ENCODE measurements at regions not wholly inside any gene's neighbourhood (a gene's known extent, or its start where the extent isn't known, plus 50 kb on each side); places are given as distances from the start of the nearest gene placed in this dataset.

DNA sequence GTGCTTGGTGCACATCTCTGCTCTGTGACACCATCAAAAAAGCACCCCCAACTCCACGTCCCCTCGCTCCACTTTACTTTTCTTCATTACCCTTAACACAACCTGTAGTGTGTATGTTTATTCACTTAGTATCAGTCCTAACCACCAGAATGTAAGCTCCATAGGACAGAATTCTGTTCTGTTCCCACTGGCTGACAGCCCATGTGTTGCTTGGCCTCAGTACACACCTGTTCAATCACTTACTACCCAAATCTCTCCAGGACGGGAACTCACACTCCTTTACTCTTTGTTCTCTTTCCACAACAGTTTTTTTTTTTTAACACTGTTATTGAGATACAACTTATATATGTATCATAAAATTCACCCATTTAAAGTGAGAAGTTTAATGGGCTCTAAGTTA lies 119.6 kb downstream of the MAF start:
- Mint-ChIP-seq H3K4me3 (no peak overlapping the region), H3K27ac (no peak overlapping the region), H3K9me3 (no peaks in the 10 kb centered on the region), H3K27me3 (ENCODE audit: low read depth) (no peaks in the 10 kb centered on the region), H3K36me3 (ENCODE audit: low read depth) (no peaks in the 10 kb centered on the region), H3K4me1 (ENCODE audit: low read depth) (no peaks in the 10 kb centered on the region)

DNA sequence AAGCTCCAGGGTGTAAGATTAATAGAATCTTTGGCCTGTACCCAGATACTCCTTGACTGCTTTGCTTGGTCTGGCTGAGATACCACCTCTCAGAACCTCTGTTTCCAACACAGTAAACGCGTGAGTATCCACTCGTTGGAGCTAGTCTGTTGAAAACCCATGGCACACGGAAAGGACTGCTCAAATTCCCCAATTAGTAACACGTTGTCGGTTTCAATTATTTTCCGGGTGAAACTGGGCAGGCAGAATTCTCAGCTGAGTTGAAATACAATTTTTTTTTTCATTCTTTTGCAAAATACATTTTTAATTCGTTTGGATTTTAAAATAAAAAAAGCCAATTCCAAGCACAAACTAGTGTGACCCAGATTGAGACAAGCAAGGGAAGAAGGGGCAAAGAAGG lies 120.5 kb downstream of the MAF start:
- H3K4me1 Mint-ChIP-seq (ENCODE audit: low read depth), result no peaks in the 10 kb centered on the region
- no peaks in the 10 kb centered on the region for H3K36me3 Mint-ChIP-seq (ENCODE audit: low read depth)
- no peak overlapping the region for H3K27ac Mint-ChIP-seq
- H3K9me3 Mint-ChIP-seq, result no peaks in the 10 kb centered on the region
- H3K27me3 Mint-ChIP-seq (ENCODE audit: low read depth), result no peaks in the 10 kb centered on the region
- no peak overlapping the region for H3K4me3 Mint-ChIP-seq

DNA sequence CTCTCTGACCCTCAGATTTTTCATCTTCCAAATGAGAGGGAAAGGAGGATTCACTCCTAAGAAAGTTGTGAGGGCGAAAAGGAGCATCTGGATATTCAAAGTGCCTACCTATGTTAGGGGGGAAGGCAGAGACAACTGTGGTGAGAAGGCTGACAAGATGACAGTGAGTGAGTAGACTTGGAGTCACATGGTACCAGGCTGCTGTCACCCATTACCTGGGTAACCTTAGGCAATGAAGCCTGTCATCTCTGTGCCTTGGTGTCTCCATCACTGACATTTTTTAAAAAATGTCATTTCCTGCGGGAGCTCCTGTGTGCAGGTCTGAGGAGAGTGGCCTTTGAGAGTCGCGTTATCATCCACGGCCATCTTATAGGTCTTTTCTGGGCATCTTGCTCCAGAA lies 124.0 kb downstream of the MAF start:
- no peaks in the 10 kb centered on the region for H3K36me3 Mint-ChIP-seq (ENCODE audit: low read depth)
- H3K4me3 Mint-ChIP-seq, result no peak overlapping the region
- no peaks in the 10 kb centered on the region for H3K9me3 Mint-ChIP-seq
- no peak overlapping the region for H3K27ac Mint-ChIP-seq
- H3K27me3 Mint-ChIP-seq (ENCODE audit: low read depth), result peaks cover 3% of the 10 kb centered on the region
- H3K4me1 Mint-ChIP-seq (ENCODE audit: low read depth), result no peaks in the 10 kb centered on the region

DNA sequence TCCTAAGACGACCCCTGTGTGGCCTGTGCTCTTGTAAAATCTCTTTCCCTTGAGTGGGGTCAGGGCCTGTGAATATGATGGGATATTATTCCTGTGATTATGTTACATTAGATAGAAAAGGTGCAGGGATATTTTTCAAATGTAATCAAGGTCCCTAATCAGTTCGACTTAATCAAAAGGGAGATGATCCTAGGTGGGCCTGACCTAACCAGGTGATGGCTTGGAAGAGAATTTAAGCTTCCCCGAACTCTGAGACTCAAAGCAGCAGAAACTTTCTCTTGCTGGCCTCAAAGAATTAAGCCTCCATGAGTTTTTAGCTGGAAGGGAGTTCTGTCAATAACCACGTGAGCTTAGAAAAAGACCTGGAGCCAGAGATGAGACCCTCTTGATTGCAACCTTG lies 124.7 kb downstream of the MAF start:
- Mint-ChIP-seq H3K36me3 (ENCODE audit: low read depth) (no peaks in the 10 kb centered on the region), H3K4me1 (ENCODE audit: low read depth) (no peaks in the 10 kb centered on the region), H3K4me3 (no peak overlapping the region), H3K27me3 (ENCODE audit: low read depth) (peaks cover 3% of the 10 kb centered on the region), H3K9me3 (no peaks in the 10 kb centered on the region), H3K27ac (no peak overlapping the region)

DNA sequence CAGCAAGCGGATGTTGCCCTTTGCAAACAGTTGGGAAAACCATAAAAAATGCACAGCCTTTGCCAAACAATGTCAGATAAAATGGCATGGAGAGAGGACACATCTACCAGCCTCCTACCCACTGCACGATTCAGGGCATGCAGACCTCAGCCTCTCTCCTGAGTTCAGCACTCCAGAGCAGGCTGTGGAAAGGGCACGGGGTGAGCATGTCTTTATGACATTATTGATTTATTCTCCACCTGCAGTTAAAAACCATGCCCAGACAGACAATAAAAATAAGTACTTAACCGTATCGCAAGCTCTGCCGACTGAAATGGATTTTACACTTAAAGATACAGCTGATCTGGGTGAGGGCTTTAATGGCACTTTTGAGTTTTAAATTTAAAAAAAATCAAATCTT lies 127.1 kb downstream of the MAF start:
- Mint-ChIP-seq H3K36me3 (ENCODE audit: low read depth) (no peaks in the 10 kb centered on the region), H3K9me3 (no peaks in the 10 kb centered on the region), H3K27ac (no peak overlapping the region), H3K27me3 (ENCODE audit: low read depth) (peaks cover 3% of the 10 kb centered on the region), H3K4me1 (ENCODE audit: low read depth) (no peaks in the 10 kb centered on the region), H3K4me3 (no peak overlapping the region)

DNA sequence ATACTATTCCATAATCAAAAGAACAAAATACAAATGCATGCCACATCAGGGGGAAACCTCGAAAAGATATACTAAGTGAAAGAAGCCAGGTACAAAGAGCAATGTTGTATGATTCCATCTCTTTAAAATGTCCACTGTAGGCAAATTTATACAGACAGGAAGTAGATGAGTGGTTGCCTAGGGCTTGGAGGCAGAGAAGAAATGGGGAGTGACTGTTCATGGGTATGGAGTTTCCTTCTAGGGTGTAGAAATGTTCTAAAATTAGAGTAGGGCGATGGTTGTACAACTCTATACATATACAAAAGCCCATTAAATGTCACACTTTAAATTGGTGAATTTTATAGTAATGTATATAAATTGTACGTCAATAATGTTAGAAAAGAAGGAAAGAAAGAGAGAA lies 128.1 kb downstream of the MAF start:
- Mint-ChIP-seq H3K4me1 (ENCODE audit: low read depth) (no peaks in the 10 kb centered on the region), H3K27me3 (ENCODE audit: low read depth) (peaks cover 3% of the 10 kb centered on the region), H3K4me3 (no peak overlapping the region), H3K9me3 (no peaks in the 10 kb centered on the region), H3K27ac (no peak overlapping the region), H3K36me3 (ENCODE audit: low read depth) (no peaks in the 10 kb centered on the region)

DNA sequence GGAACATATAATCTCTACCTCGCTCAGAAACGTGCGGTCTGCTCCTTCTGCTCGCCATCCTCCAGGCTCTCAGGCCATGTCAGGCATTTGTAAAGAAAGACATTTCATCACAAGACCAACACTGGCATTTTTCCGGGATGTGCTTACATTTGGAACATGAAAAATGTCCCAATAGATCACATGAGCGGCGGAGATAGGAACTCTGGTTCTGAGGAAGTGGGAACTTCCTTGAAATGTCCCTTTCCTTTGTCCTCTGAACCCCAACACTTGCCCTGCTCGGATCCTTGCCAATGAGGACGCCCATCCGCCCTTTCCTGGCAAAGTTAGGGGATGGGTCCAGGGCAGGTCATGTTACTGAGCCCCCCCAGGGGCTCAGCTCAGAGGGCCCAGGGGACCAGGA lies 130.5 kb downstream of the MAF start:
- Mint-ChIP-seq H3K27me3 (ENCODE audit: low read depth) (peaks cover 11% of the 10 kb centered on the region), H3K9me3 (no peaks in the 10 kb centered on the region), H3K4me3 (no peak overlapping the region), H3K27ac (no peak overlapping the region), H3K36me3 (ENCODE audit: low read depth) (no peaks in the 10 kb centered on the region), H3K4me1 (ENCODE audit: low read depth) (no peaks in the 10 kb centered on the region)

DNA sequence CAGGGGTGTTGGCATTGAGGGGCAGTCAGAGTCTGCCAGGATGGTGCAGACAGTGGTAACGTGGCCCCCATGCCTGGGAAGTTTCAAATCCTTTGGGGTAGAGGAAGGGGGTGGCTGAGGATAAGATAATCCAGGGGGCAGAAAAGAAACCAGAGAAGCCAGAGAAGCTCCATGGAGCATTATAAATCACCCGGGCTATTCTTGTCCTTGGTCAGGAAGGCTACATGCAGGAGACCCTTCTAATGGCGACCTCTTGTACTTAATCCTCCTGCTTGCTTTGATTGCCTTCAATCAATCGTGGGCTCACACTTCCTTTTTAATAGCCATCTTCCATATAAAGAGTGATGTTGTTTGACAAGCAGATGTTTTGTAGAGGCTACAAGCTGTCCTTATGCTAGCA lies 131.9 kb downstream of the MAF start:
- no peaks in the 10 kb centered on the region for H3K36me3 Mint-ChIP-seq (ENCODE audit: low read depth)
- H3K4me1 Mint-ChIP-seq (ENCODE audit: low read depth), result no peaks in the 10 kb centered on the region
- H3K27ac Mint-ChIP-seq, result no peak overlapping the region
- peaks cover 7% of the 10 kb centered on the region for H3K9me3 Mint-ChIP-seq
- H3K4me3 Mint-ChIP-seq, result no peak overlapping the region
- H3K27me3 Mint-ChIP-seq (ENCODE audit: low read depth), result peaks cover 8% of the 10 kb centered on the region

DNA sequence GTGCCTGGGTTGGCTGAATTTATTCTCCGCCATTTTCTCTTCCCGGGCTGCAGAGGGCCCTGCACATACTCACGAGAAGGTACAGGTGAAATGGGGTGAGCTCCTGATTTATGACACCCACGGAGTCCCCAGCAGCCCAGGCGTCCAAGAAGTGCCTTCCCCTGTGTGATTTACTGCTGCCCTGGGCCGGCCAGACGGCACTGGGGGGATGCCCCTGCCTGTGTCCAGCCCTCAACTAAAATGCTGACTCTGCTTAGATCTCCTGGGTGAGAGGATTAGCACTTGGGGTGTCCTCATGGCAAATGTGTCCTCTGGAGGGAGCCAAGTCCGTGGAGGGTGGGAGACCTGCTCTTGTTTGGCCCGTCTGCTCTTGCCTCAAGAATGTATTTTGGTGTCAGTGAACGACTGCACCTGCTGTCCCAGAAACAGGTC lies 132.4 kb downstream of the MAF start:
- no peak overlapping the region for H3K4me3 Mint-ChIP-seq
- H3K27ac Mint-ChIP-seq, result no peak overlapping the region
- peaks cover 7% of the 10 kb centered on the region for H3K9me3 Mint-ChIP-seq
- no peaks in the 10 kb centered on the region for H3K4me1 Mint-ChIP-seq (ENCODE audit: low read depth)
- H3K27me3 Mint-ChIP-seq (ENCODE audit: low read depth), result peaks cover 8% of the 10 kb centered on the region
- no peaks in the 10 kb centered on the region for H3K36me3 Mint-ChIP-seq (ENCODE audit: low read depth)

DNA sequence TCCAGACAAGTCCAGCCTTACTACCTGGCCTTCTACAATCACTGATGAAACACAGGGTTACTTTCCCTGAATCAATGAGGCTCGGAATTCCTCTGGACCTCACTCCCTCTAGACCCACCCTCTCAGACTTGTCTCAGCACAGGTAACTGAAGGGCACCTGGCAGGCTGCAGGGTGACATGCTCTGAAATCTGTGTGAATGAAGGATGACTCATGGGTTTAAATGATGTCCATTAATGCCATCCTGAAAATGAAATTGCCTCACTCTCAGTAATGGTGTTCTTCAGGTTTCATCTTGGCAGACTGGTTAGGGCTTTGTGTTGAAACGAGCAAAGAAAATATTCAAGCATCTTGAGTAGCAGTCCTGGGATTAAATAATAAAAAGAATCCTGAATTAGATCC lies 134.4 kb downstream of the MAF start:
- Mint-ChIP-seq H3K4me3 (no peak overlapping the region), H3K27me3 (ENCODE audit: low read depth) (peaks cover 8% of the 10 kb centered on the region), H3K36me3 (ENCODE audit: low read depth) (no peaks in the 10 kb centered on the region), H3K9me3 (peaks cover 7% of the 10 kb centered on the region), H3K27ac (no peak overlapping the region), H3K4me1 (ENCODE audit: low read depth) (no peaks in the 10 kb centered on the region)

DNA sequence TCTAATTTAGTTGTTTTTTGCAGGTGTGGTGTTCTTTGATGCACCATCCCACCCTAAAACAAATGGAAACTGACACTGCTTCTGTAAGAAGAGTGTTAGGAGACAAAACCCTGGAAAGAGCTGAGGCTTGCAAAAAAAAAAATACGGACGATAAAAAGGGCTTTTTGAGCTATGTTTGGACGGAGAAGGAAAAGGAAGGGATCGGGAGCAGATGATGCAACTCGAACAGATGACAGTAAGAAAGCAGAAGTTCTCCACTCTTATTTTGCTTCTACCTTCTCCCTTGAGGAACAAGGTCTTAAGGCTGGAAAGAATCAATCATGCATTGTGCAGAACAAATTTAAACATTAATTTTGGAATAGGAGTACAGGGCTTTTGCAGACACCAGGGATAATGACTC lies 136.7 kb downstream of the MAF start:
- Mint-ChIP-seq H3K36me3 (ENCODE audit: low read depth) (no peaks in the 10 kb centered on the region), H3K9me3 (peaks cover 7% of the 10 kb centered on the region), H3K27ac (no peak overlapping the region), H3K4me3 (no peak overlapping the region), H3K27me3 (ENCODE audit: low read depth) (peaks cover 8% of the 10 kb centered on the region), H3K4me1 (ENCODE audit: low read depth) (no peaks in the 10 kb centered on the region)

DNA sequence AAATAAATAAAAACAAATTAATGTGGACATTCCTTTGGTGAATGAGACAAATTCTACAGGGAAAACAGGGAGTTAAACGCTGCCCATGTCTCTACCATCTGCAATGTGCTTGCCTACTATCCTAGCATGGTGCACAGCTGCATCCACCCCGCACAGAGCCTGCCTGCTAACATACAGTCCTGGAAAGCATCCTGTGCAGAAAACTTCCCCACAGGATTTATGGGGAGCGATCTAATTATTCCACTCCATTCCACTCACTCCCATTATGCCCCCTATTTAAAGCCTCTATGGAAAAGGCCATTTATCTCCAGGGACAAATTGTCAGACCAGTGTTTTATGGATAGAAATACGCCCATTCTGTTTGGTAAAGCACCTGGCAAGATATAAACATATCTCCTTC lies 144.5 kb downstream of the MAF start:
- H3K27me3 Mint-ChIP-seq (ENCODE audit: low read depth), result peaks cover 7% of the 10 kb centered on the region
- H3K27ac Mint-ChIP-seq, result no peak overlapping the region
- H3K9me3 Mint-ChIP-seq, result no peaks in the 10 kb centered on the region

DNA sequence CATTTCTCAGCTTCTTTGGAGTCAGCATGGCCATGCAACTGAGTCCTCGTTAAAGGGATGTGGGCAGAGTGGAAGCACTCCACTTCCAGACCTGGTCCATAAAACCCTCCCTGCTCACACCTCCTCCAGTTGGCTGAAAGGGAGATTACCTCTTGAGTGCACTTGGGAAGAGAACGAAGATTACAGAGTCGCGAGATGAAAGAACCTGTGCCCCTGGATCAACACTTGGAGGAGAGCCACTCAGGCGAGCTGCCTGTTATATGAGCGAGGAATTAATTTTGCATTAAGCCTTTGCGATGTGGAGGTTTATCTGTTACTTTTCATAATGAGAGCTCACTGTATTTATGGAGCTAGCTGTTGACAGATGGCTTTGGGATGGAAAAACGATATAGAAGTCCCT lies 147.9 kb downstream of the MAF start:
- no peaks in the 10 kb centered on the region for H3K9me3 Mint-ChIP-seq

More for the DNA sequence above, 144.5 kb downstream of the MAF start:
- Mint-ChIP-seq H3K4me1 (ENCODE audit: low read depth) (peaks cover 7% of the 10 kb centered on the region), H3K4me3 (no peak overlapping the region), H3K36me3 (ENCODE audit: low read depth) (no peaks in the 10 kb centered on the region)

DNA sequence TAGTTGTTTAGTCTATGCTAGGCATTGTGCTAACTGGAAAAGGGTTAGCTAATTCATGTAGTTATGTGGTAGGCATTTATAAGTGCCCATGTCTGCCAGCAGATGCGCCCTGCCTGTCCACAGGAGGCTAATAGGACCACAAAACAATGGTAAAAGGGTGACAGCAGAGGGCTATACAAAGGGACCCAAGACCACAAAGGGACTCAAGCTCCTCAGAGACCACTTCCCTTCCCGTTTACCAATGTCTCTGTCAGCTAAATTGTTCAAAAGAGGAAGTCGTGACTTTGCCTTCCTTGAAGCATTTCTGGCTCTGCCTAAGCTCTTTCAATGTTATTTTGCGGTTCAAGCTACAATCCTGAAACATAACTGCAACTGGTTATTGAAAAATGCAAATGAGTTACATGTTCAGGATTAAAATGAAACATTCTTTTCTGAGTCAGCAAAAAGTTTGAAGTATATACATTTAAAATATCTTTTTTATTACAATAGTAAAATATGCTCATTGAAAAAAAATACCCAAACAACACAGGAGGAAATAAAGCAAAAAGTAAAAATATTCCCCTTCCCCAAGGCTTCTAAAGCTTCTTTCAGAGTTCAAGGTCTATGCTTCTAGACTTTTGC lies 149.2 kb downstream of the MAF start:
- no peaks in the 10 kb centered on the region for H3K9me3 Mint-ChIP-seq
- peaks cover 11% of the 10 kb centered on the region for H3K27me3 Mint-ChIP-seq (ENCODE audit: low read depth)
- H3K36me3 Mint-ChIP-seq (ENCODE audit: low read depth), result no peaks in the 10 kb centered on the region
- no peak overlapping the region for H3K27ac Mint-ChIP-seq
- peaks cover 7% of the 10 kb centered on the region for H3K4me1 Mint-ChIP-seq (ENCODE audit: low read depth)
- H3K4me3 Mint-ChIP-seq, result no peak overlapping the region

More for the DNA sequence above, 147.9 kb downstream of the MAF start:
- Mint-ChIP-seq H3K4me3 (no peak overlapping the region), H3K27me3 (ENCODE audit: low read depth) (peaks cover 7% of the 10 kb centered on the region), H3K4me1 (ENCODE audit: low read depth) (peaks cover 7% of the 10 kb centered on the region), H3K36me3 (ENCODE audit: low read depth) (no peaks in the 10 kb centered on the region), H3K27ac (no peak overlapping the region)

DNA sequence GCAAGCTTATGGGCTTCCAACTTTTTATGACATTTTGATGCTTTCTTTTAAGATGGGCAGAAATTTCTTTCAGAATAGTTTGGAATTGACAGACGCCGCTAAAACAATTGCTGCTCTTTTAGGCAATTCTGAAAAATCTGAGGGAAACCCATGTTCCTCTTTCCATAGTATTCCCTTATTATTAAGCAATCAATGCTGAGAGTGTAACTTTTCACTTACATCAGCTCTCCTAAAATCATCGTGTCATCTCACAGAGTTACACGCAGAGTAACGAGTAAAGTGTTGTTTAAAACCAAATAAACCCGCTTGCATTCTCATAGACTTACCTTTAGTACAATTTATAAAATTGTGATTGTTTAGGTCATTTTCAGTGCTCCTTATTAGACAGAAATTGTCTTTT lies 150.6 kb downstream of the MAF start:
- Mint-ChIP-seq H3K36me3 (ENCODE audit: low read depth) (no peaks in the 10 kb centered on the region), H3K27ac (no peak overlapping the region), H3K4me1 (ENCODE audit: low read depth) (peaks cover 7% of the 10 kb centered on the region), H3K9me3 (no peaks in the 10 kb centered on the region), H3K27me3 (ENCODE audit: low read depth) (peaks cover 11% of the 10 kb centered on the region), H3K4me3 (no peak overlapping the region)

Measured in T-helper 1 cell treated with Interleukin-12 subunit alpha and Interleukin-12 subunit beta and Interleukin-4 antibody, amounts not matched to agents 30 μg/mL and 1 μg/mL, for 36 hours (primary cell).